Stimulated activated CD8-positive, alpha-beta memory T cell treated with anti-CD3 and anti-CD28 coated beads, Interleukin-12 subunit alpha, Interleukin-12 subunit beta, amount 100 ng/mL, for 1 hour (primary cell): ENCODE measurements at regions not wholly inside any gene's neighbourhood (a gene's known extent, or its start where the extent isn't known, plus 50 kb on each side); places are given as distances from the start of the nearest gene placed in this dataset.
"Not testable (repeated sequence)": the region's sequence is repeated elsewhere in the genome, so short reads cannot be mapped to it uniquely, and the experiment has no call there.

Experiments
- DNase-seq: peaks from one replicate; pipeline ENCODE4 v3.0.0-alpha.2; 2020; ENCODE audit warnings: low read depth

DNA sequence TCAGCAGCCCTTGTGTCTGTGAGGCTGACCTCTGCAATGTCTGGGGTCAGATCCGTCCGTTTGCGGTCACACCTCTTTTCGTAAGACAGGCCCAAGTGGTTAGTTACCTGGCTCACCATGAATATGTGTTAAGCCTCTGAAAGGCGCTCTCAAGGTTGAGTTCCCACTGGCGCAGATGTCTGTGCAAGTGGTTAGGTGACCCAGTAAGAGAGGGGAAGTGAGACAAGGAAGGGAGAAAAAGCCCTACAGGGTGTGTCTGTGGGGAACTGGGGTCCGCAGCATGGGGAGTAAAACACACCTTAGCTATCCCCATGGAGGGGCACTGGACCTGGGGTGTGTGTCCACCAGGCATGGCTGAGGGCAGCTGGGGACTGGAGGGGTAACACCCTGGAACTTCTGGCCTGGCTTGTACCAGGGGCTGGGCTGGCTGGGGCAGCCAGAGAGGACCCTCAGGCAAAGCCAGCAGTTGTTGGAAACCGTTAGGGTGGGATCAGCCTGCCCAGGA lies 391.6 kb upstream of the PROK2 start:
- no peak for DNase-seq

GRCh38 chr3:72175296-72175858 lies 390.4 kb upstream of the PROK2 start:
- DNase-seq, result no peak

- DNase-seq, result no peak
Observed at GRCh38 chr3:72174890-72175289, 389.9 kb upstream of the PROK2 start.

DNA sequence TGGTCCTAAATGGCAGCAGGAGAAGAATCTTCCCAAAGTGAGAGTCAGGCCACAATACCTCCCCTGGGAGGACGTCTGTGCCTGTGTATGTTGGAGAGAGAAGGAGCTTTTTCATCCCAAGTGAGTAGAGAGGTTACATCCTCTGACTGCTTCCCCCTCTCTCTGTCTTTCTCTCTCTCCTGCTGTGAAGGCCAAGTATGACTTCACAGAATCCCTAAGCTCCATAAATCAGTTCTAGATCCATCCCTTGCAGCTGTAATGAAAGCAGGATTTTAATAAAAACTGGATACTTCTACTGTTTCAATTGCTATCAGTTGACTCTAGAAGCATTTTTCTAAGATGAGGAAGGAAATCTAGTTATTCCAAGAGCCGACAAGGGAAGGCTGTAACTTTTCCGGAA lies 389.1 kb upstream of the PROK2 start:
- no peak for DNase-seq

DNA sequence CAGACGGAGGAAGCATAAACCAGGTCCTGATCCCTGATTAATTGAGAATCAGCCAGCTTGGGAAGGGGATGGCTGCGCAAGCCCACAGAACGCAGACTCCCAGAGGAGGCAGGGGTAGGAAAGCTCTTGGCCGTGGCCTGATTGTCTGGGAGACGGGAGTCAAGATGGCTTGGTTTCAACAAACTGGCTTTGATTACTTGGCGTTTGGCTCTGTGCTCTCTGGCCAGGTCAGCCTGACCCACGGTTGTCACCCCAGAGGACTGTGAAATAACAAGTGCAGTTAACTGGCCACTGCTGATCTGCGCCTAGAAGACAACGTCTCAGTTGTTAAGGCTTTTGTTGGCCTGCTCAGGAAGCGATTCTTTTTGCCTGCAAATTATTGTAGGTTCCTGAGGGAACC lies 387.0 kb upstream of the PROK2 start:
- no peak for DNase-seq

DNA sequence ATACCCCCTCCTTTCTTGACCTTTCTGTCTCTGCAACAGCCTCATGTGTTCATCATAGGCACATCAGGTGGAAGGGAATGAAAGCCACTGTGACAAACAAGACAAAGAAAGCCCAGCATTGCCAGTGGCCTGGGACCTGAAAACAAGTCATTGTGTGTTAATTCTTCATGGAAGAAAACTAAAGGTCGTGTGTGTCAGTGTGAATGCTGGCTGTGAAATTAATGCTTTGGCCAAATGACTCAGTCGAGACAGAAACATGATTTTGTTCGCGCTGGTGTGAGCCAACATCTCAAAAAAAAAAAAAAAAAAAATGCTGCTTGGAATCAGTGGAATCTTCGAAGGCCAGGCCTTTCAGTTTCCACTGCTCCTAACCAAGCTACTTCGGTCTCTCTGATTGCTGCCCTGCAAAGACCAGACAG lies 386.5 kb upstream of the PROK2 start:
- no peak for DNase-seq

GRCh38 chr3:72169561-72170472 lies 384.9 kb upstream of the PROK2 start:
- no peak for DNase-seq

GRCh38 chr3:72169120-72169519 lies 384.2 kb upstream of the PROK2 start:
- DNase-seq, result no peak

- no peak for DNase-seq
Observed at GRCh38 chr3:72165808-72166207, 380.9 kb upstream of the PROK2 start.

DNA sequence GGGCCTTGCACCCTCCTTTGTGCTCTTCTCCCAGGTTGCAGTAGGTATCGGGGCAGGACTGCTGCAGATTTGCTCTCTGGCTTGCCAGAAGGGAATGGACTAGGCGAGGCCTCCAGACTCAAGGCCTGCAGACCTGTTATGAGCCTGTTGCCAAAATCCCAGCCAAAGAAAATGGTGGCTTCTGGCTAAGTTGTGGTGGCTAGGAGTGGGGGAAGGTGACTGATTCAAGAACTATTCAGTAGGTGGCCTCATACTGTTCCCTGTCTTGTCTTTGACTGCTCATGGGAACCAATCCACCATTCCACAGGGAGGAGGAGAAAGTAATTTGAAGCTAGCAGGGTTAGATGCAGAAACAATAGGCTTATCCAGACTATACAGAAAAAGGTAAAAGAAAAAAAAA lies 380.4 kb upstream of the PROK2 start:
- no peak for DNase-seq

DNA sequence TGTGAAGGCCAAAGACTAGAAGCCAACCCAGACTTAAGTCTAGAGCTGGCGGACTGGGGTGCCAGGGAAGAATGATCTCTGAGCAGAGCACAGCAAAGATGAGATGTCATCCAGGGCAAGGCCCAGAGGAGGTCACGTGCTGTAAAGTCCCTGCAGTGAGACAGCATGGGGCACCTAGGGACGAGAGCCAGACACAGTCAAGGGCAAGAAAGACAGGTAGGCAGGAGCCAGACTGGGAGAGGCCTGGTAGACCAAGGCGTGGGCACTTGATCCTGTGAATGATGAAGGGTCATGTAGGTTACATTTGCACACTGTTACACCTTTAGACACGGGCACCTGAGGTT lies 379.7 kb upstream of the PROK2 start:
- no peak for DNase-seq

DNA sequence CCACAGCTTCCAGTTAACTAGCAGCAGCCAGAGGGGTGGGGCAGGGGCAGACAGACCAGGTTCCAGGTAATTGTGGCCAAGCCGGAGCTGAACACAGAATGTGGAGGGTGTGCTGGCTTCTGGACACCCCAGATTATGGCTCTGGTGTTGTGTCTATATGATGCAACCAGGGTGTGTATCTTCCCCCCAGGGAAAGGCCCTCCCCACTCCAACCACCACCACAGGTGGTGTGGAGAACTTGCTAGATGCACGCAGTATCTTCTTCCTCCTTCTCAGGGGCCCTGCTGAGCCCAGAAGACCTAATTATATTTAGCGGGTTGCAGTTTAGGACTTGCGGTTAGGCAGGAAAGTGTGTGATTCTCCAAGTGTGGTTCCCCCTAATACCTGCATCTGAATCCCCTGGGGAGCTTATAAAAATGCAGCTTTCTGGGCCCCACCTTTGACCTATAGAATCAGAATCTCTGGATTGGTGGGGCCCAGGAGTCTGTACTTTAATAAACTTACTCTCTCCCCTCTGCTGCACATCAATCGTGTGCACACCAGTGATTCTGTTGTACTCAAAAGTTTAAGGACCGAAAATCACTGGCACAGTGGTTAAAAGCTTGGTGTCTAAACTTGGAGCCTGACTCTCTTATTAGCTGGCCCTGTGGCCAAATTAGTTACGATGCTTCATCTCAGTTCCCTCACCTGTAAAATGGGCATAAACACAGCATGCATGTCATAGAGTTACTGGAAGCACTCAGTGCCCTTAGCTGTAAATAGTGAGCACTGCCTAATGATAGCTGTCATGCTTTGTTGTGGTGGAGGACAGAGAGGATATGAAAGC lies 379.1 kb upstream of the PROK2 start:
- no peak for DNase-seq

- no peak for DNase-seq
Observed at GRCh38 chr3:72162649-72163184, 377.8 kb upstream of the PROK2 start.

- DNase-seq, result no peak
Observed at GRCh38 chr3:72161881-72162595, 377.1 kb upstream of the PROK2 start.

DNA sequence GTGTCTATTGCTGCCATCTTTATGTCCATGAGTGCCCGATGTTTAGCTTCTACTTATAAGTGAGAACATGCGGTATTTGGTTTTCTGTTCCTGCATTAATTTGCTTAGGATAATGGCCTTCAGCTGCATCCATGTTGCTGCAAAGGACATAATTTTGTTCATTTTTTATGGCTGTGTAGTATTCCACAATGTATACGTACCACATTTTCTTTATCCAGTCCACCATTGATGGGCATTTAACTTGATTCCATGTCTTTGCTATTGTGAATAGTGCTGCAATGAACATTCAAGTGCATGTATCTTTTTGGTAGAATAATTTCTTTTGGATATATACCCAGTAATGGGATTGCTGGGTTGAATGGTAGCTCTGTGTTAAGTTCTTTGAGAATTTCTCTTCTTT lies 376.3 kb upstream of the PROK2 start:
- not testable (repeated sequence) for DNase-seq

DNA sequence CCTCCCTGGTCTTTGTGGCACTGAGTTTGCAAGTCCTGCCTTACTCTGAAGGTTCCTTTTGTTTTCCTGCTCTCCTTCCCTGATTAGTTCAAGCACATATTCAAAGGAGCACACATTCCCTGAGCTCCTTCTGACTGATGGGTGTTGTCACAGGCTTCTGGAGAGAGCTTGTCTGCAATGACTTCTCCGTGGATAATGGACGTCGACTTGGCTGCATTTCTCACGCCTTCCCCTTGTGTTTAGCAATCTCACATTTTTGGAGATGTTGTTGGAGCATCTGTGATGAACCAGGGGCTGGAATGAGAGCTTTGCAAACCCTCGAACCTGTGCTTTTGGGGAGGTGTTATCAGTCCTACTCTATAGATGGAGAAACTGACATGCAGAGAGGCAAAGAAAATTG lies 375.4 kb upstream of the PROK2 start:
- DNase-seq, result no peak

- no peak for DNase-seq
Observed at GRCh38 chr3:72159487-72159886, 374.5 kb upstream of the PROK2 start.

DNA sequence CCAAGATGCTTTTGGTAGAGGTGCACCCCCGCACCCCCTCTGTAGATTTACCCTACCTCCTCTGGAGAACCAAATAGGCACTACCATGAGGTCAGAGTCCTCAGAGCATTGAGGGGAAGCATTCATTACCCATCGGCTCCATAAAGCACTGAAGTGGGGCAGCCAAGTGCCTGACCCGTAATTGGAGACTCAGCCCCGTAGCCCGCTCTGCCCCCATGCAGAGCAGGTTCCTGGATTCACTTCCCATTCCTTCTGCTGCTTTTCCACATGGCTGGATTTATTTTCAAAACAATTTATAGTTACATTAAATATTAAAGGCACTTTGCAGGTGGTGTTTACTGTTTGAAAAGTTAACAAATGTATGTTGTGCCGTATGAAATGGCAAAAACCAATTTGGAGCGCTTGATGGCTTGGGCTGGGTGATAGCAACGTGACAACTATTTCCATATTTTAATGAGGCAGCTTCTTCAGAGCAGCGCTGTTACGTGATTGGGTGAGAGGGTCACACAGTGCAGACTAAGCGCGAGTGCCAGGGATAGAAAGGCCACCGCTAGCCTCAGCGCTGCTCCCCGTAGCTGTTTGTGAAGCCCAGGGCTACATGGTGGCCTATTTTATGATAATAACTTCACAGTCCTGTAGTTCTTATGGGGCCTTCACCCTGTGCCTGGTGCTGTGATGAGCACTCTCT lies 373.8 kb upstream of the PROK2 start:
- DNase-seq, result no peak

GRCh38 chr3:72157748-72158638 lies 373.0 kb upstream of the PROK2 start:
- DNase-seq, result no peak

- no peak for DNase-seq
Observed at GRCh38 chr3:72155391-72156064, 370.6 kb upstream of the PROK2 start.
